ENCODE measurements at regions not wholly inside any gene's neighbourhood (a gene's known extent, or its start where the extent isn't known, plus 50 kb on each side); places are given as distances from the start of the nearest gene placed in this dataset.

GRCh38 chr11:97966901-97967300 is 1053.8 kb upstream of the CNTN5 start:
- no peak overlapping the region for H3K9ac ChIP-seq (replicated peaks; ENCODE audit: extremely low read depth, insufficient read depth, low read length)
- DNase-seq (ENCODE audit: low read depth, low spot score) (no peak), FAIRE-seq (no peak)
- H4K20me1 ChIP-seq (replicated peaks; ENCODE audit: control insufficient read depth, extremely low read depth, insufficient read depth, low read length) = no peaks in the 10 kb centered on the region
- no peak overlapping the region for H3K4me3 ChIP-seq (replicated peaks in 1 of 3; ENCODE audit: insufficient read depth in 1 of 3, low read depth in 1 of 3, low read length in 3 of 3)
- ChIA-PET CTCF (no interaction called here), POLR2A (no interaction called here)
- intact Hi-C loops (cut with micrococcal nuclease) = loop anchor here (2.0 to 10.0 kb wide), 3 partner anchors 150 to 352 kb away; no protein-coding TSS in a partner anchor
- no TSS peak for BruUV-seq (replicated peaks)
- H3K4me2 ChIP-seq (ENCODE audit: insufficient read depth, low read length) = no peak overlapping the region
- H2AFZ ChIP-seq (ENCODE audit: low read depth, low read length) = no peak overlapping the region
- dilution Hi-C loops (cut with MboI; ENCODE audit: extremely low pct_ligation_motif_present, low sequenced_read_pairs) = no loop called here
- H3K27me3 ChIP-seq (ENCODE audit: control insufficient read depth in 2 of 2, insufficient read depth in 2 of 2, low read length in 2 of 2) = no peaks in the 10 kb centered on the region
- H3K36me3 ChIP-seq (ENCODE audit: control insufficient read depth in 2 of 2, extremely low read depth in 1 of 2, insufficient read depth in 2 of 2, low read length in 2 of 2) = no peaks in the 10 kb centered on the region
- TF ChIP-seq CTCF (IDR thresholded peaks at IDR 0.05; ENCODE audit: extremely low read depth in 1 of 2, insufficient read depth in 1 of 2, low read depth in 1 of 2, low read length in 2 of 2) (no peak), MAX (IDR thresholded peaks at IDR 0.05; ENCODE audit: insufficient read depth, insufficient read length) (no peak)
- peak overlapping the region; percentile 91 for H3K27ac ChIP-seq (ENCODE audit: insufficient read depth, low read depth, low read length)
- H3K4me1 ChIP-seq (ENCODE audit: control insufficient read depth, extremely low read depth, insufficient read depth, low read length) = peaks cover 22% of the 10 kb centered on the region
- no peaks in the 10 kb centered on the region for H3K79me2 ChIP-seq (ENCODE audit: control insufficient read depth, insufficient read depth, low read length)
- H3K9me3 ChIP-seq (replicated peaks; ENCODE audit: control insufficient read depth, insufficient read depth, low read length) = no peaks in the 10 kb centered on the region
- no peaks in the 10 kb centered on the region for H3K9me1 ChIP-seq (replicated peaks; ENCODE audit: control insufficient read depth, extremely low read depth, insufficient read depth, low read length)

GRCh38 chr11:97968071-97968470 is 1052.7 kb upstream of the CNTN5 start:
- no peak overlapping the region for H3K4me3 ChIP-seq (replicated peaks in 1 of 3; ENCODE audit: insufficient read depth in 1 of 3, low read depth in 1 of 3, low read length in 3 of 3)
- no peak overlapping the region for H3K9ac ChIP-seq (replicated peaks; ENCODE audit: extremely low read depth, insufficient read depth, low read length)
- intact Hi-C loops (cut with micrococcal nuclease) = loop anchor here (5.0 to 10.0 kb wide), 2 partner anchors 151 to 233 kb away; no protein-coding TSS in a partner anchor
- H3K79me2 ChIP-seq (ENCODE audit: control insufficient read depth, insufficient read depth, low read length) = no peaks in the 10 kb centered on the region
- CTCF ChIA-PET = no interaction called here
- H3K4me2 ChIP-seq (ENCODE audit: insufficient read depth, low read length) = no peak overlapping the region
- no peaks in the 10 kb centered on the region for H3K9me3 ChIP-seq (replicated peaks; ENCODE audit: control insufficient read depth, insufficient read depth, low read length)
- no peak overlapping the region for H2AFZ ChIP-seq (ENCODE audit: low read depth, low read length)
- H3K9me1 ChIP-seq (replicated peaks; ENCODE audit: control insufficient read depth, extremely low read depth, insufficient read depth, low read length) = no peaks in the 10 kb centered on the region
- no peak for DNase-seq (ENCODE audit: low read depth, low spot score)
- H3K36me3 ChIP-seq (ENCODE audit: control insufficient read depth in 2 of 2, extremely low read depth in 1 of 2, insufficient read depth in 2 of 2, low read length in 2 of 2) = no peaks in the 10 kb centered on the region
- H3K27me3 ChIP-seq (ENCODE audit: control insufficient read depth in 2 of 2, insufficient read depth in 2 of 2, low read length in 2 of 2) = no peaks in the 10 kb centered on the region
- peaks cover 22% of the 10 kb centered on the region for H3K4me1 ChIP-seq (ENCODE audit: control insufficient read depth, extremely low read depth, insufficient read depth, low read length)
- H3K27ac ChIP-seq (ENCODE audit: insufficient read depth, low read depth, low read length) = no peak overlapping the region
- TF ChIP-seq MYC (IDR thresholded peaks at IDR 0.05; ENCODE audit: low read depth, low read length) = no peak
- POLR2A ChIA-PET = no interaction called here
- no peak for FAIRE-seq
- H4K20me1 ChIP-seq (replicated peaks; ENCODE audit: control insufficient read depth, extremely low read depth, insufficient read depth, low read length) = no peaks in the 10 kb centered on the region
- dilution Hi-C loops (cut with MboI; ENCODE audit: extremely low pct_ligation_motif_present, low sequenced_read_pairs) = no loop called here
- no TSS peak for BruUV-seq (replicated peaks)

Measured in endothelial cell of umbilical vein (primary cell).